ENCODE measurements at regions not wholly inside any gene's neighbourhood (a gene's known extent, or its start where the extent isn't known, plus 50 kb on each side); places are given as distances from the start of the nearest gene placed in this dataset.

GRCh38 chr12:25058012-25058411, 109.1 kb upstream of the BCAT1 start:
- TF ChIP-seq CTCF (conservative IDR thresholded peaks at IDR 0.05; ENCODE audit: low read depth, low read length): no peak
- H3K4me3 ChIP-seq (ENCODE audit: low read depth, low read length): no peak overlapping the region
- DNase-seq (ENCODE audit: low read depth): no peak

GRCh38 chr12:25056486-25057130, 107.7 kb upstream of the BCAT1 start:
- no peak for DNase-seq (ENCODE audit: low read depth)
- no peak overlapping the region for H3K4me3 ChIP-seq (ENCODE audit: low read depth, low read length)

GRCh38 chr12:25056011-25056410, 107.1 kb upstream of the BCAT1 start:
- no peak overlapping the region for H3K4me3 ChIP-seq (ENCODE audit: low read depth, low read length)
- no peak for DNase-seq (ENCODE audit: low read depth)
- TF ChIP-seq CTCF (conservative IDR thresholded peaks at IDR 0.05; ENCODE audit: low read depth, low read length): no peak

More at GRCh38 chr12:25056486-25057130, 107.7 kb upstream of the BCAT1 start:
- no peak for TF ChIP-seq CTCF (conservative IDR thresholded peaks at IDR 0.05; ENCODE audit: low read depth, low read length)

- no peak for TF ChIP-seq CTCF (conservative IDR thresholded peaks at IDR 0.05; ENCODE audit: low read depth, low read length)
- no peak for DNase-seq (ENCODE audit: low read depth)
These were observed 105.9 kb upstream of the BCAT1 start for GRCh38 chr12:25054783-25055144.

GRCh38 chr12:25054076-25054782, 105.3 kb upstream of the BCAT1 start:
- H3K4me3 ChIP-seq (ENCODE audit: low read depth, low read length): peak overlapping the region; percentile 9
- DNase-seq (ENCODE audit: low read depth): no peak
- no peak for TF ChIP-seq CTCF (conservative IDR thresholded peaks at IDR 0.05; ENCODE audit: low read depth, low read length)

More at GRCh38 chr12:25054783-25055144, 105.9 kb upstream of the BCAT1 start:
- H3K4me3 ChIP-seq (ENCODE audit: low read depth, low read length): no peak overlapping the region

- H3K4me3 ChIP-seq (ENCODE audit: low read depth, low read length): peak overlapping the region; percentile 36
- no peak for TF ChIP-seq CTCF (conservative IDR thresholded peaks at IDR 0.05; ENCODE audit: low read depth, low read length)
- DNase-seq (ENCODE audit: low read depth): no peak
These were observed 104.0 kb upstream of the BCAT1 start for GRCh38 chr12:25052914-25053211.
